ENCODE measurements at regions not wholly inside any gene's neighbourhood (a gene's known extent, or its start where the extent isn't known, plus 50 kb on each side); places are given as distances from the start of the nearest gene placed in this dataset.

GRCh38 chr4:41883988-41884734 is 51.1 kb upstream of the TMEM33 start:
- Mint-ChIP-seq H3K4me3 (ENCODE audit: low read depth, unreplicated experiment) (no peak overlapping the region), H3K27ac (ENCODE audit: unreplicated experiment) (no peak overlapping the region), H3K36me3 (ENCODE audit: insufficient read depth, unreplicated experiment) (peaks cover 13% of the 10 kb centered on the region), H3K27me3 (ENCODE audit: unreplicated experiment) (peaks cover 24% of the 10 kb centered on the region), H3K4me1 (ENCODE audit: low read depth, unreplicated experiment) (no peaks in the 10 kb centered on the region), H3K9me3 (ENCODE audit: low read depth, unreplicated experiment) (no peaks in the 10 kb centered on the region)
- intact Hi-C loops (cut with micrococcal nuclease; ENCODE audit: unreplicated experiment): loop anchor here (1.0 to 10.0 kb wide), 2 partner anchors 89 to 191 kb away; no protein-coding TSS in a partner anchor
- CTCF ChIA-PET: no interaction called here
- no peak for TF ChIP-seq CTCF (IDR thresholded peaks at IDR 0.05; ENCODE audit: unreplicated experiment)
- DNase-seq: no peak
- BruUV-seq (replicated peaks): no TSS peak

- H3K36me3 Mint-ChIP-seq (ENCODE audit: insufficient read depth, unreplicated experiment): peaks cover 13% of the 10 kb centered on the region
- H3K9me3 Mint-ChIP-seq (ENCODE audit: low read depth, unreplicated experiment): no peaks in the 10 kb centered on the region
- DNase-seq: peak; percentile 49
- peak; percentile 70 for TF ChIP-seq CTCF (IDR thresholded peaks at IDR 0.05; ENCODE audit: unreplicated experiment)
- no TSS peak for BruUV-seq (replicated peaks)
- intact Hi-C loops (cut with micrococcal nuclease; ENCODE audit: unreplicated experiment): loop anchor here (1.0 to 10.0 kb wide), 2 partner anchors 88 to 189 kb away; no protein-coding TSS in a partner anchor
- no peak overlapping the region for H3K27ac Mint-ChIP-seq (ENCODE audit: unreplicated experiment)
- CTCF ChIA-PET: no interaction called here
- H3K4me1 Mint-ChIP-seq (ENCODE audit: low read depth, unreplicated experiment): no peaks in the 10 kb centered on the region
- H3K4me3 Mint-ChIP-seq (ENCODE audit: low read depth, unreplicated experiment): peak overlapping the region; percentile 60
- H3K27me3 Mint-ChIP-seq (ENCODE audit: unreplicated experiment): peaks cover 24% of the 10 kb centered on the region
These were observed 52.4 kb upstream of the TMEM33 start for GRCh38 chr4:41882625-41883347.

- no peaks in the 10 kb centered on the region for H3K4me1 Mint-ChIP-seq (ENCODE audit: low read depth, unreplicated experiment)
- no TSS peak for BruUV-seq (replicated peaks)
- H3K4me3 Mint-ChIP-seq (ENCODE audit: low read depth, unreplicated experiment): peak overlapping the region; percentile 60
- H3K36me3 Mint-ChIP-seq (ENCODE audit: insufficient read depth, unreplicated experiment): peaks cover 13% of the 10 kb centered on the region
- no peak for TF ChIP-seq CTCF (IDR thresholded peaks at IDR 0.05; ENCODE audit: unreplicated experiment)
- peaks cover 24% of the 10 kb centered on the region for H3K27me3 Mint-ChIP-seq (ENCODE audit: unreplicated experiment)
- no peaks in the 10 kb centered on the region for H3K9me3 Mint-ChIP-seq (ENCODE audit: low read depth, unreplicated experiment)
- H3K27ac Mint-ChIP-seq (ENCODE audit: unreplicated experiment): no peak overlapping the region
- DNase-seq: no peak
- CTCF ChIA-PET: no interaction called here
- intact Hi-C loops (cut with micrococcal nuclease; ENCODE audit: unreplicated experiment): loop anchor here (10.0 kb wide), 1 partner anchor 87 kb away; no protein-coding TSS in a partner anchor
These were observed 53.1 kb upstream of the TMEM33 start for GRCh38 chr4:41881981-41882624.

Data from Calu3 (cell line).